ENCODE measurements at regions not wholly inside any gene's neighbourhood (a gene's known extent, or its start where the extent isn't known, plus 50 kb on each side); places are given as distances from the start of the nearest gene placed in this dataset.
"Not testable (repeated sequence)": the region's sequence is repeated elsewhere in the genome, so short reads cannot be mapped to it uniquely, and the experiment has no call there.

- TF ChIP-seq CTCF (IDR thresholded peaks at IDR 0.05; ENCODE audit: low read depth, low read length, missing control alignments) = no peak
- no peak for DNase-seq (ENCODE audit: extremely low read depth, low read depth)
- no peak overlapping the region for H3K4me3 ChIP-seq (replicated peaks; ENCODE audit: low read depth, low read length)
Measured at GRCh38 chr4:177494791-177495190, 52.6 kb upstream of the AGA start.

GRCh38 chr4:177495626-177496025, 53.4 kb upstream of the AGA start:
- not testable (repeated sequence) for DNase-seq (ENCODE audit: extremely low read depth, low read depth); H3K4me3 ChIP-seq (replicated peaks; ENCODE audit: low read depth, low read length)

GRCh38 chr4:177499537-177499936, 57.3 kb upstream of the AGA start:
- no peak overlapping the region for H3K4me3 ChIP-seq (replicated peaks; ENCODE audit: low read depth, low read length)
- TF ChIP-seq CTCF (IDR thresholded peaks at IDR 0.05; ENCODE audit: low read depth, low read length, missing control alignments) = no peak
- no peak for DNase-seq (ENCODE audit: extremely low read depth, low read depth)

- H3K4me3 ChIP-seq (replicated peaks; ENCODE audit: low read depth, low read length) = no peak overlapping the region
- TF ChIP-seq CTCF (IDR thresholded peaks at IDR 0.05; ENCODE audit: low read depth, low read length, missing control alignments) = no peak
- DNase-seq (ENCODE audit: extremely low read depth, low read depth) = no peak
Measured at GRCh38 chr4:177505171-177505615, 63.0 kb upstream of the AGA start.

- no peak overlapping the region for H3K4me3 ChIP-seq (replicated peaks; ENCODE audit: low read depth, low read length)
- no peak for DNase-seq (ENCODE audit: extremely low read depth, low read depth)
- no peak for TF ChIP-seq CTCF (IDR thresholded peaks at IDR 0.05; ENCODE audit: low read depth, low read length, missing control alignments)
Measured at GRCh38 chr4:177508662-177509061, 66.4 kb upstream of the AGA start.

GRCh38 chr4:177509226-177509745, 67.0 kb upstream of the AGA start:
- H3K4me3 ChIP-seq (replicated peaks; ENCODE audit: low read depth, low read length) = no peak overlapping the region
- TF ChIP-seq CTCF (IDR thresholded peaks at IDR 0.05; ENCODE audit: low read depth, low read length, missing control alignments) = no peak
- DNase-seq (ENCODE audit: extremely low read depth, low read depth) = no peak

- no peak overlapping the region for H3K4me3 ChIP-seq (replicated peaks; ENCODE audit: low read depth, low read length)
- no peak for DNase-seq (ENCODE audit: extremely low read depth, low read depth)
- TF ChIP-seq CTCF (IDR thresholded peaks at IDR 0.05; ENCODE audit: low read depth, low read length, missing control alignments) = no peak
Measured at GRCh38 chr4:177511611-177512010, 69.4 kb upstream of the AGA start.

Measured in HFF-Myc (cell line).